ENCODE measurements at regions not wholly inside any gene's neighbourhood (a gene's known extent, or its start where the extent isn't known, plus 50 kb on each side); places are given as distances from the start of the nearest gene placed in this dataset.

- TF ChIP-seq, protein P1, sequence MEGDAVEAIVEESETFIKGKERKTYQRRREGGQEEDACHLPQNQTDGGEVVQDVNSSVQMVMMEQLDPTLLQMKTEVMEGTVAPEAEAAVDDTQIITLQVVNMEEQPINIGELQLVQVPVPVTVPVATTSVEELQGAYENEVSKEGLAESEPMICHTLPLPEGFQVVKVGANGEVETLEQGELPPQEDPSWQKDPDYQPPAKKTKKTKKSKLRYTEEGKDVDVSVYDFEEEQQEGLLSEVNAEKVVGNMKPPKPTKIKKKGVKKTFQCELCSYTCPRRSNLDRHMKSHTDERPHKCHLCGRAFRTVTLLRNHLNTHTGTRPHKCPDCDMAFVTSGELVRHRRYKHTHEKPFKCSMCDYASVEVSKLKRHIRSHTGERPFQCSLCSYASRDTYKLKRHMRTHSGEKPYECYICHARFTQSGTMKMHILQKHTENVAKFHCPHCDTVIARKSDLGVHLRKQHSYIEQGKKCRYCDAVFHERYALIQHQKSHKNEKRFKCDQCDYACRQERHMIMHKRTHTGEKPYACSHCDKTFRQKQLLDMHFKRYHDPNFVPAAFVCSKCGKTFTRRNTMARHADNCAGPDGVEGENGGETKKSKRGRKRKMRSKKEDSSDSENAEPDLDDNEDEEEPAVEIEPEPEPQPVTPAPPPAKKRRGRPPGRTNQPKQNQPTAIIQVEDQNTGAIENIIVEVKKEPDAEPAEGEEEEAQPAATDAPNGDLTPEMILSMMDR (IDR thresholded peaks at IDR 0.05; ENCODE audit: low read depth, low read length, poor library complexity, severe bottlenecking) = no peak
- TF ChIP-seq EZH2phosphoT487 (IDR thresholded peaks at IDR 0.05; ENCODE audit: borderline replicate concordance, low read length) = no peak
Observed at GRCh38 chr2:221268631-221269030, 303.5 kb downstream of the EPHA4 start.
